ENCODE measurements at regions not wholly inside any gene's neighbourhood (a gene's known extent, or its start where the extent isn't known, plus 50 kb on each side); places are given as distances from the start of the nearest gene placed in this dataset.
"Not testable (repeated sequence)": the region's sequence is repeated elsewhere in the genome, so short reads cannot be mapped to it uniquely, and the experiment has no call there.

GRCh38 chr6:26773414-26773813 is 113.9 kb upstream of the ZNF322 start:
- TF ChIP-seq CTCF (IDR thresholded peaks at IDR 0.05; ENCODE audit: insufficient read depth, low read length, poor library complexity, severe bottlenecking); EZH2phosphoT487 (conservative IDR thresholded peaks at IDR 0.05; ENCODE audit: low read length): not testable (repeated sequence)
